ENCODE measurements at regions not wholly inside any gene's neighbourhood (a gene's known extent, or its start where the extent isn't known, plus 50 kb on each side); places are given as distances from the start of the nearest gene placed in this dataset.

DNA sequence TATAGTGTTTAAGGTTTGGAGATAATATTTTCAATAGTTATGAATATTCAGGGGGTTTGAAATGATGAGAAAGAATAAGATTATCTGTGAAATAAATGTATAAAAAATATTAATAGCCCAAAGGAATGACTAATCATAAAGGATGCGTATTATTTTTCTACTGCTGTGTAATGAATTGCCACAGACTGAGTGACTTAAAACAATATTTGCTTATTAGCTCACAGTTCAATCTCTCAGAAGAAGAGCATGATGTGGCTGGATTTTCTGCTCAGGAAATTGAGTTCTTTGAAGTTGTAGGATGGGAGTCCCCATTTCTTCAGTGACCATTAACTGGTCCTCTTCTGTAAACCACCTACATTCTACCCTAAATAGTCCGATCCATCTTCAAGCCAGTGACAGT is 1680.8 kb upstream of the AGA start:
- TF ChIP-seq, protein P1, sequence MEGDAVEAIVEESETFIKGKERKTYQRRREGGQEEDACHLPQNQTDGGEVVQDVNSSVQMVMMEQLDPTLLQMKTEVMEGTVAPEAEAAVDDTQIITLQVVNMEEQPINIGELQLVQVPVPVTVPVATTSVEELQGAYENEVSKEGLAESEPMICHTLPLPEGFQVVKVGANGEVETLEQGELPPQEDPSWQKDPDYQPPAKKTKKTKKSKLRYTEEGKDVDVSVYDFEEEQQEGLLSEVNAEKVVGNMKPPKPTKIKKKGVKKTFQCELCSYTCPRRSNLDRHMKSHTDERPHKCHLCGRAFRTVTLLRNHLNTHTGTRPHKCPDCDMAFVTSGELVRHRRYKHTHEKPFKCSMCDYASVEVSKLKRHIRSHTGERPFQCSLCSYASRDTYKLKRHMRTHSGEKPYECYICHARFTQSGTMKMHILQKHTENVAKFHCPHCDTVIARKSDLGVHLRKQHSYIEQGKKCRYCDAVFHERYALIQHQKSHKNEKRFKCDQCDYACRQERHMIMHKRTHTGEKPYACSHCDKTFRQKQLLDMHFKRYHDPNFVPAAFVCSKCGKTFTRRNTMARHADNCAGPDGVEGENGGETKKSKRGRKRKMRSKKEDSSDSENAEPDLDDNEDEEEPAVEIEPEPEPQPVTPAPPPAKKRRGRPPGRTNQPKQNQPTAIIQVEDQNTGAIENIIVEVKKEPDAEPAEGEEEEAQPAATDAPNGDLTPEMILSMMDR (IDR thresholded peaks at IDR 0.05) = no peak
- no peak for TF ChIP-seq POLR2A (IDR thresholded peaks at IDR 0.05)
